ENCODE measurements at regions not wholly inside any gene's neighbourhood (a gene's known extent, or its start where the extent isn't known, plus 50 kb on each side); places are given as distances from the start of the nearest gene placed in this dataset.
"Not testable (repeated sequence)": the region's sequence is repeated elsewhere in the genome, so short reads cannot be mapped to it uniquely, and the experiment has no call there.

DNA sequence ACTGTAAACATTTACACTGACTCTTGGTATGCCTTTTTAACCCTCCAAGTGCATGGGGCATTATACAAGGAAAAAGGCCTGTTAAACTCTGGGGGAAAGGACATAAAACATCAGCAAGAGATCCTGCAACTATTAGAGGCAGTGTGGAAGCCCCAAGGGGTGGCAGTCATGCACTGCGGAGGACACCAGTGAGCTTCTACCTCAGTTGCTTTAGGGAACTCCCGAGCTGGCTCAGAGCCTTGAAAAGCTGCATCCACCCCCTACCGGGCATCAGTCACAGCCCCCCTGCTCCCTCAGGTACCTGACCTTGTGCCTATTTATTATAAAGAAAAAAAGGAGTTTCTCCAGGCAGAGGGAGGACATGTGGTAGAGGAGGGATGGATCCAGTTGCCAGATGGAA lies 695.6 kb upstream of the LMO3 start:
- no peak overlapping the region for H3K27ac ChIP-seq (ENCODE audit: low read depth, low read length)
- H3K9me3 ChIP-seq (ENCODE audit: low read length), result no peaks in the 10 kb centered on the region
- no peak overlapping the region for H3K9ac ChIP-seq (ENCODE audit: low read length)
- H3K4me3 ChIP-seq (ENCODE audit: low read depth in 1 of 2, low read length in 2 of 2), result no peak overlapping the region
- no peaks in the 10 kb centered on the region for H3K36me3 ChIP-seq (ENCODE audit: insufficient read depth, low read length)
- no peaks in the 10 kb centered on the region for H3K27me3 ChIP-seq (ENCODE audit: control insufficient read depth in 1 of 2, insufficient read depth in 2 of 2, low read length in 2 of 2)
- H3K4me1 ChIP-seq (ENCODE audit: insufficient read depth, low read length), result no peaks in the 10 kb centered on the region

- Histone ChIP-seq H3K27me3 (ENCODE audit: control insufficient read depth in 1 of 2, insufficient read depth in 2 of 2, low read length in 2 of 2) (no peaks in the 10 kb centered on the region), H3K36me3 (ENCODE audit: insufficient read depth, low read length) (no peaks in the 10 kb centered on the region), H3K9me3 (ENCODE audit: low read length) (no peaks in the 10 kb centered on the region), H3K9ac (ENCODE audit: low read length) (no peak overlapping the region), H3K4me1 (ENCODE audit: insufficient read depth, low read length) (no peaks in the 10 kb centered on the region), H3K4me3 (ENCODE audit: low read depth in 1 of 2, low read length in 2 of 2) (no peak overlapping the region), H3K27ac (ENCODE audit: low read depth, low read length) (no peak overlapping the region)
Measured at GRCh38 chr12:17296882-17297281, 690.9 kb upstream of the LMO3 start.

DNA sequence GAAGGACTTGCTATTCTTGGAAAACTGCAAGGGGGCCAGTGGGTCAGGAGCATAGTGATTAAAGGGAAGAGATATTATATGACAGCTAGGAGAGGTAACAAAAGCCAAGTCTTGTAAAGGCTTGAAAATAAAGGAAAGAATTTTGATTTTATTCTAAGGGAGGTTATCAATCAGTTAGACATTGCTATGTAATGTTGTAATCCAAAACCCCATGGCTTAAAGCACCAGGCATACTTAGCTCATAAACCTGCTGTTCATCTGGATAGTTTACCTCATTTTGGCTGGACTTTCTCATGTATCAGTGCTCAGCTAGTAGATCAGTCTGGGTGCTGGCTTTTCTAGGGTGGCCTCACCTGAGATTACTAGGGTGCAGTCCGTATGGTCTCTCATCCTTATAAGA lies 680.9 kb upstream of the LMO3 start:
- no peaks in the 10 kb centered on the region for H3K27me3 ChIP-seq (ENCODE audit: control insufficient read depth in 1 of 2, insufficient read depth in 2 of 2, low read length in 2 of 2)

GRCh38 chr12:17284873-17285272 lies 678.9 kb upstream of the LMO3 start:
- no peaks in the 10 kb centered on the region for H3K36me3 ChIP-seq (ENCODE audit: insufficient read depth, low read length)
- H3K27ac ChIP-seq (ENCODE audit: low read depth, low read length), result no peak overlapping the region
- H3K9ac ChIP-seq (ENCODE audit: low read length), result no peak overlapping the region
- H3K4me3 ChIP-seq (ENCODE audit: low read depth in 1 of 2, low read length in 2 of 2), result no peak overlapping the region
- H3K4me1 ChIP-seq (ENCODE audit: insufficient read depth, low read length), result no peaks in the 10 kb centered on the region
- H3K9me3 ChIP-seq (ENCODE audit: low read length), result no peaks in the 10 kb centered on the region
- no peaks in the 10 kb centered on the region for H3K27me3 ChIP-seq (ENCODE audit: control insufficient read depth in 1 of 2, insufficient read depth in 2 of 2, low read length in 2 of 2)

More for the DNA sequence above, 680.9 kb upstream of the LMO3 start:
- H3K36me3 ChIP-seq (ENCODE audit: insufficient read depth, low read length), result no peaks in the 10 kb centered on the region
- H3K9ac ChIP-seq (ENCODE audit: low read length), result no peak overlapping the region
- no peak overlapping the region for H3K4me3 ChIP-seq (ENCODE audit: low read depth in 1 of 2, low read length in 2 of 2)
- no peaks in the 10 kb centered on the region for H3K9me3 ChIP-seq (ENCODE audit: low read length)
- no peaks in the 10 kb centered on the region for H3K4me1 ChIP-seq (ENCODE audit: insufficient read depth, low read length)
- no peak overlapping the region for H3K27ac ChIP-seq (ENCODE audit: low read depth, low read length)

GRCh38 chr12:17283563-17283962 lies 677.6 kb upstream of the LMO3 start:
- H3K9me3 ChIP-seq (ENCODE audit: low read length), result no peaks in the 10 kb centered on the region
- H3K27me3 ChIP-seq (ENCODE audit: control insufficient read depth in 1 of 2, insufficient read depth in 2 of 2, low read length in 2 of 2), result no peaks in the 10 kb centered on the region
- no peak overlapping the region for H3K27ac ChIP-seq (ENCODE audit: low read depth, low read length)
- no peak overlapping the region for H3K4me3 ChIP-seq (ENCODE audit: low read depth in 1 of 2, low read length in 2 of 2)
- no peaks in the 10 kb centered on the region for H3K36me3 ChIP-seq (ENCODE audit: insufficient read depth, low read length)
- H3K4me1 ChIP-seq (ENCODE audit: insufficient read depth, low read length), result no peaks in the 10 kb centered on the region
- no peak overlapping the region for H3K9ac ChIP-seq (ENCODE audit: low read length)

- not testable (repeated sequence) for H3K27ac ChIP-seq (ENCODE audit: low read depth, low read length); H3K4me1 ChIP-seq (ENCODE audit: insufficient read depth, low read length); H3K9me3 ChIP-seq (ENCODE audit: low read length); H3K27me3 ChIP-seq (ENCODE audit: control insufficient read depth in 1 of 2, insufficient read depth in 2 of 2, low read length in 2 of 2); H3K9ac ChIP-seq (ENCODE audit: low read length); H3K4me3 ChIP-seq (ENCODE audit: low read depth in 1 of 2, low read length in 2 of 2); H3K36me3 ChIP-seq (ENCODE audit: insufficient read depth, low read length)
Measured at GRCh38 chr12:17282169-17282568, 676.2 kb upstream of the LMO3 start.

- no peak overlapping the region for H3K9ac ChIP-seq (ENCODE audit: low read length)
- H3K4me1 ChIP-seq (ENCODE audit: insufficient read depth, low read length), result no peaks in the 10 kb centered on the region
Measured at GRCh38 chr12:17278946-17279345, 673.0 kb upstream of the LMO3 start.

DNA sequence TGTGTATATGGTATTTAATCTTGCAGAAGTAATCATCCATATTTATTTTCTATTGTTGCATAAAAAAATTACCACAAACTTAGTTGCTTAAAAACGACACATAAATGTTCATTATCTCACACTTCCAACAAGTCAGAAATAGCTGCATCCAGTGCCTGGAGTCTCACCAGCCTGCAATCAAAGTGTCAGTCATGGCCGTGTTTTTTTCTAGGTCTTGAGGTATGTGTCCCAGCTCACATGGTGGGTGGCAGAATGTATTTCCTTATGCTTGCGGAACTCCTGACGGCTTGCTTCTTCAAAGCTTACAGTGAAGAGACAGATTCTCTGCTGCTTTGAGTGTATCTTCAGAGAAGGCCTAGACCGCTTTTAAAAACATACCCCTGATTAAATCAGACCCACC lies 670.2 kb upstream of the LMO3 start:
- no peaks in the 10 kb centered on the region for H3K36me3 ChIP-seq (ENCODE audit: insufficient read depth, low read length)

More at GRCh38 chr12:17278946-17279345, 673.0 kb upstream of the LMO3 start:
- H3K27ac ChIP-seq (ENCODE audit: low read depth, low read length), result no peak overlapping the region
- no peak overlapping the region for H3K4me3 ChIP-seq (ENCODE audit: low read depth in 1 of 2, low read length in 2 of 2)
- H3K36me3 ChIP-seq (ENCODE audit: insufficient read depth, low read length), result no peaks in the 10 kb centered on the region
- no peaks in the 10 kb centered on the region for H3K27me3 ChIP-seq (ENCODE audit: control insufficient read depth in 1 of 2, insufficient read depth in 2 of 2, low read length in 2 of 2)
- no peaks in the 10 kb centered on the region for H3K9me3 ChIP-seq (ENCODE audit: low read length)

DNA sequence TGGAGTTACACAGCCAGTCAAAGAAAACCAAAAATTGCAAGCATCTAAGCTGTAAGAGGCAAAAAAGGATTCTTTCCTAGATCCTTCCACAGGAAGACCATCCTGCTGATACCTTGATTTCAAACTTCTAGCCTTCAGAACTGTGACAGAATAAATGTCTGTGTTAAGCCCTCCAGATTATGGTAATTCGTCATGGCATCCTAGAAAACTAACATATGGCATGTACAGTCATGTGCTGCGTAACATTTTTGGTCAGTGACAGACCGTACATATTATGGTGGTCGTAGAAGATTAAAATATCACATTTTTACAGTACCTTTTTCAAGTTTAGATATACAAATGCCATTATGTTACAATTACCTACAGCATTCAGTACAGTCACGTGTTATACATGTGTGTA lies 660.9 kb upstream of the LMO3 start:
- no peaks in the 10 kb centered on the region for H3K36me3 ChIP-seq (ENCODE audit: insufficient read depth, low read length)
- H3K4me3 ChIP-seq (ENCODE audit: low read depth in 1 of 2, low read length in 2 of 2), result no peak overlapping the region
- H3K4me1 ChIP-seq (ENCODE audit: insufficient read depth, low read length), result no peaks in the 10 kb centered on the region
- no peaks in the 10 kb centered on the region for H3K27me3 ChIP-seq (ENCODE audit: control insufficient read depth in 1 of 2, insufficient read depth in 2 of 2, low read length in 2 of 2)
- no peak overlapping the region for H3K9ac ChIP-seq (ENCODE audit: low read length)
- no peaks in the 10 kb centered on the region for H3K9me3 ChIP-seq (ENCODE audit: low read length)
- H3K27ac ChIP-seq (ENCODE audit: low read depth, low read length), result no peak overlapping the region

More for the DNA sequence above, 670.2 kb upstream of the LMO3 start:
- H3K4me3 ChIP-seq (ENCODE audit: low read depth in 1 of 2, low read length in 2 of 2), result no peak overlapping the region
- H3K4me1 ChIP-seq (ENCODE audit: insufficient read depth, low read length), result no peaks in the 10 kb centered on the region
- no peaks in the 10 kb centered on the region for H3K9me3 ChIP-seq (ENCODE audit: low read length)
- H3K27me3 ChIP-seq (ENCODE audit: control insufficient read depth in 1 of 2, insufficient read depth in 2 of 2, low read length in 2 of 2), result no peaks in the 10 kb centered on the region
- H3K27ac ChIP-seq (ENCODE audit: low read depth, low read length), result no peak overlapping the region
- H3K9ac ChIP-seq (ENCODE audit: low read length), result no peak overlapping the region

- H3K27me3 ChIP-seq (ENCODE audit: control insufficient read depth in 1 of 2, insufficient read depth in 2 of 2, low read length in 2 of 2), result no peaks in the 10 kb centered on the region
Measured at GRCh38 chr12:17264603-17265002, 658.6 kb upstream of the LMO3 start.

DNA sequence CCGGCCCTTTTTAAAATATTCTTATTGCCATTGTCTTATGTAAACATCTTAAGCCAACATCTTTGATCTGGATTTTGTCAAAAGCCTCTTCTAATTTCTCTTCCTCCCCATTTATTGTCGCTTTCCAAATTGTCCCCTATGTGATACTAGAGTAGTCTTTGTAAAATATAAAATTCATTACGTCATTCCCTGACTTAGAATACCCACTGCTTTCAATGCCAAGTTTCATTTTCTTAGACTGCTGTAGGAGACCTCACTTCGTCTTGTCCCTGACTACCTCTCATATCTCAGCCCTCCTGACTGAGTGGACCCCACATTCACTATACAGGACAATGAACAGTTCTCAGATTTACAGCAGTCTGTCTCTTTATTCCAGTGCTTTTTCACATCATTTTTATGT lies 633.9 kb upstream of the LMO3 start:
- H3K9me3 ChIP-seq (ENCODE audit: low read length), result no peaks in the 10 kb centered on the region
- H3K27ac ChIP-seq (ENCODE audit: low read depth, low read length), result no peak overlapping the region
- H3K4me1 ChIP-seq (ENCODE audit: insufficient read depth, low read length), result no peaks in the 10 kb centered on the region
- H3K27me3 ChIP-seq (ENCODE audit: control insufficient read depth in 1 of 2, insufficient read depth in 2 of 2, low read length in 2 of 2), result no peaks in the 10 kb centered on the region
- H3K36me3 ChIP-seq (ENCODE audit: insufficient read depth, low read length), result no peaks in the 10 kb centered on the region
- no peak overlapping the region for H3K9ac ChIP-seq (ENCODE audit: low read length)
- H3K4me3 ChIP-seq (ENCODE audit: low read depth in 1 of 2, low read length in 2 of 2), result no peak overlapping the region

More at GRCh38 chr12:17264603-17265002, 658.6 kb upstream of the LMO3 start:
- Histone ChIP-seq H3K36me3 (ENCODE audit: insufficient read depth, low read length) (no peaks in the 10 kb centered on the region), H3K9me3 (ENCODE audit: low read length) (no peaks in the 10 kb centered on the region), H3K4me1 (ENCODE audit: insufficient read depth, low read length) (no peaks in the 10 kb centered on the region), H3K9ac (ENCODE audit: low read length) (no peak overlapping the region), H3K4me3 (ENCODE audit: low read depth in 1 of 2, low read length in 2 of 2) (no peak overlapping the region), H3K27ac (ENCODE audit: low read depth, low read length) (no peak overlapping the region)

- Histone ChIP-seq H3K36me3 (ENCODE audit: insufficient read depth, low read length) (no peaks in the 10 kb centered on the region), H3K9me3 (ENCODE audit: low read length) (no peaks in the 10 kb centered on the region), H3K4me3 (ENCODE audit: low read depth in 1 of 2, low read length in 2 of 2) (no peak overlapping the region), H3K9ac (ENCODE audit: low read length) (no peak overlapping the region), H3K27ac (ENCODE audit: low read depth, low read length) (no peak overlapping the region), H3K27me3 (ENCODE audit: control insufficient read depth in 1 of 2, insufficient read depth in 2 of 2, low read length in 2 of 2) (no peaks in the 10 kb centered on the region), H3K4me1 (ENCODE audit: insufficient read depth, low read length) (no peaks in the 10 kb centered on the region)
Measured at GRCh38 chr12:17235996-17236395, 630.0 kb upstream of the LMO3 start.

Measured in muscle layer of colon (tissue), 2 donors.